ES-I3 (cell line): ENCODE measurements at regions not wholly inside any gene's neighbourhood (a gene's known extent, or its start where the extent isn't known, plus 50 kb on each side); places are given as distances from the start of the nearest gene placed in this dataset.

Experiments used
- H3K36me3 ChIP-seq: 2 replicates; pipeline ENCODE4 v1.6.1; 2013; ENCODE audit warnings: mild to moderate bottlenecking, low read length, control low read depth, moderate library complexity; ENCODE audit not compliant: insufficient read depth
- H3K4me1 ChIP-seq: 2 replicates; pipeline ENCODE4 v1.6.1; 2013; ENCODE audit warnings: mild to moderate bottlenecking, control low read depth, low read length; ENCODE audit not compliant: insufficient read depth
- H3K9ac ChIP-seq: 2 replicates; pipeline ENCODE4 v1.6.1; 2013; ENCODE audit warnings: low read depth, mild to moderate bottlenecking, low read length, moderate library complexity
- H3K9me3 ChIP-seq: 2 replicates; pipeline ENCODE4 v1.6.1; 2013; ENCODE audit warnings: mild to moderate bottlenecking, low read length, moderate library complexity; ENCODE audit not compliant: control insufficient read depth, insufficient read depth

DNA sequence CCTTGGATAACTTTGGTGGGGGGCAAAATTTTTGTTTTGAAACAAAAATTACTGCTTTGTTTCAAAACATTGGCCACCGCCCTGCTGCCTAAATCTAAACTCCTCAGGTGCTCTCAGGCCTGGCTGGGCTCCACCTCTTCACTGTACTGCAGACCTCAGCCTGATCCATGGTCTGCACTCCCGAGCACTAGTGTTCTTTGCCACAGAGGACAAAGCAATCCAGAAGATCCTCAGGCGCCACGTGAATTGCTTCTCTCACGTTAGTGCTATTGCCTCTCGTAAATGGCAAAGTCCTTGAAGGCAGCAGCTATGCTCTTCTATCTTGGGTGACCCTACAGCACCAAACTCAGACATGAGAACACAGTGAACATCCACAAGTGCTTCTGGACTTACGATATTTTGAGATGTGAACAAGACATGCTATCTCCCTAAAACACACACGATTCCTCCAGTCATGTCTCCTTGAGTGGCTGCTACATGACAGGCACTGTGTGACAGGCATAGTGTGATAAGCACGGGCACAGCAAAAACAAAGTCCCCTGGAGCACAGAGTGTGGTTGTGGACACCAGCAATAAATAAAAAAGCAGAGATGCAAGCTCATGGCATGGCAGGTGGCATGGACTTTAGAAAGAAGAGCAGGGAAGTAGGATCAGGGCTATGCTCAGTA is 582.1 kb upstream of the DPP6 start:
- Histone ChIP-seq H3K9ac (no peak overlapping the region), H3K36me3 (no peaks in the 10 kb centered on the region), H3K4me1 (no peaks in the 10 kb centered on the region), H3K9me3 (no peaks in the 10 kb centered on the region; the same call in 1 of the 2 replicates)

DNA sequence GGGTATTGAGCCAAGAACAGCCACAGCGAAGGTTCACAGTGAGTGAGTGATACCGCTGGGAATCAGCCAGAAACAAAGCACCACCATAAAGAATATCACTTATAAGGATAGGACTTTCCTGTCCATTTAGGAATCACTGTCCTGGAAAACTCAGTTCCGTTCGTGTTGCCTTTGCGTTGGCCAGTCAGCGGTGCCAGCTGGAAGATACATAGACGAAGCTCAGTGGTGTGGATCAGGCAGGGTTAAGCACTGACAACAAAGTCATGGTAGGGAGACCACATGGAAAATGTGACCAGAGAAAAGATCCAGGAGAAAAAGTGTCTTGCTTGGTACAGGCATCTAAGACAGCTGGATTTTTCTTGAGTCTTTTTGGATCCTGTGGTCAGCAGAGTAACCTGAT is 579.7 kb upstream of the DPP6 start:
- Histone ChIP-seq H3K36me3 (no peaks in the 10 kb centered on the region), H3K4me1 (no peaks in the 10 kb centered on the region), H3K9ac (no peak overlapping the region), H3K9me3 (no peaks in the 10 kb centered on the region)

DNA sequence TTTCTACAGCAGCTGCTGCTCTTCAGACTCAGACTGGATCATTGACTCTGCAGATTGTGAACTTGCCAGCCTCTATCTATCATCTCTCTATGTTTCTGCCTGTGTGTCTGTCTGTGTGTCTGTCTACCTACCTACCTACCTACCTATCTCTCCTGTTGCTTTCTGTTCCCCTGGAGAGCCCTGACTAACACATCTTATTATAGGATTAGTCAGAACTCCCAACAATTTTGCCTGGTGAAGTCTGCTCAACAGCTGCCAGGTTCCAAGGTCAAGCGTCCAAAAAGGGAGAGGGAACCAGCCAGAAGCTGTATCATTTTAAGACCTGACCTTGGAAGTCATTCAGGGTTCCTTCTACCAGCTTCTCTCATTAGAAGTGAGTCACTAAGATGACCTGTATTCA is 579.0 kb upstream of the DPP6 start:
- no peaks in the 10 kb centered on the region for H3K9me3 ChIP-seq
- 0 out of 2 replicates have a peak, but pooled peaks cover under 1% of the 10 kb centered on the region for H3K4me1 ChIP-seq
- no peaks in the 10 kb centered on the region for H3K36me3 ChIP-seq
- no peak overlapping the region for H3K9ac ChIP-seq

DNA sequence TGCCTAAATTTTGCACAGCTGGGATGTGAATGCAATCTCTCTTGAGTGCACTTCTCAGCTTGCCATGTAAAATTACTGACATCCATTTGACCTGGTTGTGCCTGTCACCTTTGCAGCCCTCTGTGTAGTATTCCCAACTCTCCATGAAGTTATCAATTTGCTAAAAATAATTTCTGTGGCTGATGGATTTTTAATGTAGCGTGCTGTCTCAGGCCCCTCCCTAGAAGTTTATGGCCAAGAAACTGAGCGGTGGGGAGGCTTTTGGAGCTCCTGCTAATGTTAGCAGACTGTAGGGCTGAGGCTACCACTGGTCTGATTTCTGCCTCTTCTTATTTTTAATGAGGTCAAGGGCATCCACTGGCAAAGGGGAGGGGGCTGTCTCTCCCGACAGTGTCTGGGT is 577.0 kb upstream of the DPP6 start:
- H3K9me3 ChIP-seq = no peaks in the 10 kb centered on the region
- H3K9ac ChIP-seq = no peak overlapping the region
- no peaks in the 10 kb centered on the region for H3K36me3 ChIP-seq
- H3K4me1 ChIP-seq = 0 out of 2 replicates have a peak, but pooled peaks cover 4% of the 10 kb centered on the region

DNA sequence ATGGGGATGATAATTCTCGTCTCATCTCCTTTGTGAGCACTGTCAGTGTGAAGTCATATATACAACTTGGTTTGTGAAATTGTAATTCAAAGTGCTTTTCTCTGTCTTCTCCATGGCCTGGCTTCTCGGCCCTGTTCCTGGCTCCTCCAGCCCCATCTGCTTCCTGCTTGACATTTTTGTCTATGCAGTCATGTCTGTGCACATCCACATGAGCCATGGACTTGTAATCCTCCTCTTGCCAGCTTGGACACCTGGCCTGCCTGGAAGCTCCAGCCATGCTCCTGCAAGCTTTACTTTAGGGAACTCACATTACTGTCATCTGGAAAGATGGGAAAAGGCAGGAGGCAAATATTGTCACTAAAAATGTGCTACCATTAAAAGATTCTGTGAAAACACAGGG is 576.0 kb upstream of the DPP6 start:
- Histone ChIP-seq H3K36me3 (no peaks in the 10 kb centered on the region), H3K9ac (no peak overlapping the region), H3K9me3 (no peaks in the 10 kb centered on the region), H3K4me1 (0 out of 2 replicates have a peak, but pooled peaks cover 4% of the 10 kb centered on the region)

DNA sequence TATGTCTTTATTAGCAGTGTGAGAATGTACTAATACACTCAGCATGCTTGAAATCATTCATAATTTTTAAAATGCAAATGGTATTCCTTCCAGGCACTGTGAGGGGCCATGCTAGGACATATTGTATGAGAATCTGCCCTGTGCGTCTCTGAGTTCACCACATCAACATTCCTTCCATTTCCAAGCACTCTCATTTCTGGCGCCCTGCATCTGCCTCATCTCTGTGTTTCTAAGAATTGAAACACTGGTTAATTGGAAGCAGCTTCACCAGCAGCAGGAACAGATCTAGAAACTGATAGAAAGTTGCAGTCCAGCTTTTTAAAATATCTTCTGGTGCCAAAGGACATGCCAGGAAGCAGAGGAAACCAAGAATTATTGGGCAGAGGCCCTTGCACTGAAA is 555.9 kb upstream of the DPP6 start:
- Histone ChIP-seq H3K36me3 (no peaks in the 10 kb centered on the region), H3K4me1 (no peaks in the 10 kb centered on the region), H3K9ac (no peak overlapping the region), H3K9me3 (no peaks in the 10 kb centered on the region)

DNA sequence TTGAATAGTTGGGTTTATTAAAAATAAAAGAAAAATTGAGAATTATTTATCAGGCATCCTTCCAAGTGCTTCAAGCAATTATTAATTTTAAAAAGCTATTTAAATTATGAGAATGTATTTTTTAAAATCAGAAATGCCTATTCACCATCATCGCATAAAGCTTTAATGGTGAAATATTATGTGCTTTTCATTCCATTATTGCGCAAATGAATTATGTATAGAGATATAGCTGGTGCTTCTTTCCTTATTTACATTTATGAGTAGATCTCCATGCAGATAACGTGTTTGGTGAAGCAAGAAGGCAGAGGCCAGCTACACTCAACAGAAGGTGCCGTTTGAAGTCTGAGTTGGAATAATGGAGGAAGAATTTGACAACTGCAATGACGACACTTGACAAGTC is 549.1 kb upstream of the DPP6 start:
- Histone ChIP-seq H3K9me3 (no peaks in the 10 kb centered on the region), H3K4me1 (no peaks in the 10 kb centered on the region), H3K9ac (no peak overlapping the region), H3K36me3 (no peaks in the 10 kb centered on the region)

DNA sequence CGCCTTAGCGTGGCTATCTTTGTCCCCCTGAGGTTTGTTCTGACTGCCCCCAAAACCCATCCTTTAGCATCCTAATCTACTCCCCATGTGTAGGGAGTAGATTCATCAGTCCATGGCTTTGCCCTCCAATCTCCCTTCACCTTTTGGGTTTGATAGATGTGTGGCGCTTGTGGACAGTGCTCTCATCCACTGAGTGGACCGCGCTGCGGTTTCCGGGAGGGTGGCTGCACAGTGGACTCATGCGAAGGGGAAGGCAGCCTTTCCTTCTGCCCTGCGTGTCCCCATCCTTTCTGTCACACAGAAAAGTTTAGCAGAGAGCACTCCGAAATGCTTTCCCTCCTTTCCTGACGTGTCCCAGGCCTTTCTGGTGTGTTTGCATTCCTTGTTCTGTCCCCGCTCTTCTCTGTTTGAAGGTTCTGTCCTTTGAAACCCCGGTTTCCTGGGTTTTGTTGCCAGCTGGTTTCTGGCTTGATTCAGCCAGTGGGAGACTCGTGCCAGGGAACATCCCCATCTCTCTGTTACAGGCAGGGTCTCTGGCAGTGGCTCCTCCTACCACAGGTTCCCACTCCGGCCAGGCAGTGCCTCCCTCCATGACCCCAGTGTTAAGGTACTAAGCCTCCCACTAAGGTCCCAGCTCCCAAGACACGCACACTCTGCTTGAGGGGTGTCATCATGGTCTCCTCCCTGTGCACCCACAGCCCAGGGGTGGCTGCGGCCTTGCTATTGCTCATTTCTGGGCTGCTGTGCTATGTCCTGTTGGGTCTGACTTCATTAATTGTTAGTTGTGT is 547.7 kb upstream of the DPP6 start:
- Histone ChIP-seq H3K4me1 (no peaks in the 10 kb centered on the region), H3K9ac (no peak overlapping the region), H3K9me3 (no peaks in the 10 kb centered on the region), H3K36me3 (no peaks in the 10 kb centered on the region)

DNA sequence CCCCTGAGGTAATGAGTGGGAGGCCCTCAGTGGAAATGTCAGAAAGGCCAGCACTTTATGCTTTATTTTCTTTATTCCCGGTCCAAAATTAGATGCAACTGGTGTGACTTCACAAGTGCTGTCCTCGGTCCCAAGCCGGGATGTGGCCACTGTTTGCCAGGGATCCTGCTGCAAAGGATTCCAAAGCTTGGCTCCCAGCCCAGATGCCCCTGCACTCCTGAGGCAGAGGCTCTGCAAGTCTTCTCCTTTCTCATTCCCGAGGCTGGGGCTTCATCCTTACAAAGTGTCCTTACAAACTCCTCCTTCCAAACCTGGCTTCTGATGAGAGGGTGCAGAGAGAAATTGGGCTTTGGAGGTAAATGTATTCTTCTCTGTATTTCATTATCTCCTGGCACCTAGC is 544.3 kb upstream of the DPP6 start:
- no peaks in the 10 kb centered on the region for H3K9me3 ChIP-seq
- H3K36me3 ChIP-seq = no peaks in the 10 kb centered on the region
- no peak overlapping the region for H3K9ac ChIP-seq
- no peaks in the 10 kb centered on the region for H3K4me1 ChIP-seq

DNA sequence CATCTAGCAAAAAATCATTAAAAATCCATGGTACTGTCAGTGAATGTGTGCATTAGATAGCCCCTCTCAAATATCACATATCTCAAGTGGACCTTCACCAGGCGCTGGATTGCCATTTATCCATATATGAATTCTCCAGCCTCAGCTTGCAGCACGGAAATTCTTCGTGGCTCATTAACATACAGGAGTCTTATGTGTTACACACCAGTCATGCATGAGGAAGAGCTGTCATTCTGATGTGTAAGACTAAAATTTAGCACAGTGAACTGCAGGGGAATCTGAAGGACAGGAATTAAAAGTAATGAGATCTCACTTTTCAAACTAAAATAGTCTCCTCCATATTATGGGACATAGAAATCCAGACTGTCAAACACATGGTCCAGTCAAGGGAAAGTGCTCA is 542.4 kb upstream of the DPP6 start:
- H3K9me3 ChIP-seq = no peaks in the 10 kb centered on the region
- H3K36me3 ChIP-seq = no peaks in the 10 kb centered on the region
- H3K9ac ChIP-seq = no peak overlapping the region
- no peaks in the 10 kb centered on the region for H3K4me1 ChIP-seq

DNA sequence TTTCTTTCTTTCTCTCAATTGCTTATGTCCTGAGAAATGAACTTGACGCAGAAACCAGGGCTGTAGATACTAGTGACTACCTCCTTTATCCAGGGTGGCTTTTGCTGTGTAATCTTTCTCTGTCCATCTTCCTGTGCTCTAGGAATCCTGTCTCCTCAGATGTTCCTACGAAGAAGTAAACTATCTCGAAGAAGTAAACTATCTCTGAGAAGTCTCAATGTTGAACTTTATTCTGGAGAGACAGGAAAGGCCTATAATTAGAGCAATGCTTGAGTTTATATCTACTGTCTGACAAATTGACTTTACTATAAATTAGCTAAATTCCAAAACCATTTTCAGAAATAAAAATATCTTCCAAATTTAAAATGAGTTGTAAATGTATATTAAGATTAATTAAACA is 541.5 kb upstream of the DPP6 start:
- no peaks in the 10 kb centered on the region for H3K4me1 ChIP-seq
- H3K9ac ChIP-seq = no peak overlapping the region
- H3K36me3 ChIP-seq = no peaks in the 10 kb centered on the region
- no peaks in the 10 kb centered on the region for H3K9me3 ChIP-seq

DNA sequence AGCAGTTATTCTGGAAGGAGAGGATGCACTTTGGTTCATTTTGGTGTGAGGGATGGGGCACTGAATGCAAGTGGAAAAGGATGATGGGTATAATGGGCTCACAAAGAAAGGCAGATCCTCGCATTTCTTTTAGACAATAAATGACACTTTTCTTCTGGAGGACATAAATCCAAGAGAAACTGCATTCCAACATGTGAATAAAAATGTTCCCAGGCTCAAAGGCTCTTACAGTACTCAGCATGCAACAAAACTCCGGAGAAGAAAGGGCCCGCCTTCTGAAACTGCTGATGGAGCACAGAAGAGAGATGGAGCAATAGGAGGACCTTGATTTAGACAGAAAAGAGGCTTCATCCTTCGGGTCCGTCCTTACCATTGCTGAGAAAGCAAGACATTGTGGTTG is 538.2 kb upstream of the DPP6 start:
- H3K36me3 ChIP-seq = no peaks in the 10 kb centered on the region
- H3K4me1 ChIP-seq = no peaks in the 10 kb centered on the region
- H3K9ac ChIP-seq = no peak overlapping the region
- H3K9me3 ChIP-seq = no peaks in the 10 kb centered on the region

DNA sequence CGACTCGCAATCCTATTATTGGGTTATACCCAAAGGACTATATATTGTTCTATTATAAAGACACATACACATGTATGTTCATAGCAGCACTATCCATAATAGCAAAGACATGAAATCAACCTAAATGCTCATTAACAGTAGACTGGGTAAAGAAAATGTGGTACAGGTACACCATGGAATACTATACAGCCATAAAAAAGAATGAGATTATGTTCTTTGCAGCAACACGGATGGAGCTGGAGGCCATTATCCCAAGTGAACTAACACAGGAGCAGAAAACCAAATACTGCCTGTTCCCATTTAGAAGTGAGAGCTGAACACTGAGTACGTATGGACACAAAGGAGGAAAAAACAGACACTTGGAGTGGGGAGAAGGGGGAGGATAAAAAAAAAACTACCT is 536.8 kb upstream of the DPP6 start:
- Histone ChIP-seq H3K9me3 (no peaks in the 10 kb centered on the region), H3K9ac (no peak overlapping the region), H3K36me3 (no peaks in the 10 kb centered on the region), H3K4me1 (no peaks in the 10 kb centered on the region)

DNA sequence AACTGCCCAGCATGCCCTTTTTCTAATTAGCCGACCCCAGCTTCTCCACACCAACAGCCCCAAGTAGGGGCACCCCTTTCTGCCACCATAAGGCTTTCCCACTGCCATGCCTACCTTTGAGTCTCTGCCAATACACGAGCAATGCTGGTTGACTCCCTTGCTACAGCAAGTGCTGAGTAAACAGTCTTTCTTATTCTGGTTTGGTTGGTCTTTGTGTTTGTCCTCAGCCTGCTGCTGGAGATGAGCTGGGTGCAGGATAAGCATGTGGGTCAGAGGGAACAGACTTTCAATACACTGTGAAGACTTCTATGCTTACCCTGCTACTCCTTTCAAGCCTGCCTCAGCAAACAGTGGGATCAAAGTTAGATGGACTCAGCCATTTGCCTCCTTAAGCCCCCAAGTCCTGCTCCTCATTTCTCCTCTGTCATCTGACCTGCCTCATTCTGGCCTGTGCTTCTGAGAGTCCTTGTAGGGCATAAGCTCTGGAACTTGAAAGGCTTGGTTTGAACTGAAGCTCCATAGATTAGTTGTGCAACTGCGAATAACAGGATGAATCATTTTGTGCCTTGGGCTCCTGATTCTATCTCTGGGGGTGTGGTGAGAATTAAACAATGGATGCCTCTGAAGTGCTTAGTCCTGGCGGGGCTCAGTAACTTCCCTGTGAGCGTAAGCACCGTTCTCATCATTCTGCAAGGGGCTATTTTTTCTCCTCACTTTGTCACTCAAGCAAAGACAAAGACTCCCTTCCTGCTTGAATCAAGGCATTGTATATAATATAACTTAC is 533.8 kb upstream of the DPP6 start:
- no peaks in the 10 kb centered on the region for H3K36me3 ChIP-seq
- no peak overlapping the region for H3K9ac ChIP-seq
- H3K4me1 ChIP-seq = no peaks in the 10 kb centered on the region
- H3K9me3 ChIP-seq = no peaks in the 10 kb centered on the region

DNA sequence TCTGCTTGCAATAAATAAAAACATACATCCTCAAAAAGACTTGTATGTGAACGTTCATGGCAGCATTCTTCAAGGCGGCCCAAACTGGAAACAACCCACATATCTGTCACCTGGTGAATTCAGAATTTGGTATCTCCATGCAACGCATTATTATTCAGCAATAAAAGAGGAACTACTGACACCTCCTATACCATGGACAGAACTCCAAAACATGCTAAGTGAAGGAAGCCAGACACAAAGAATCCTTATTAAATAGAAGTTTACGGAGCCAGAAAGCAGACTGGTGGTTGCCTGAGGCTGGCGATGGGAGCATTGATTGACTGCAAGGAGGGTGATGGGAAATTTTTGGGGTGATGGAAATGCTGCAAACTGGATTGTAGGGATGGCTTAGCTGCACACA is 530.8 kb upstream of the DPP6 start:
- no peaks in the 10 kb centered on the region for H3K36me3 ChIP-seq
- no peaks in the 10 kb centered on the region for H3K9me3 ChIP-seq

More for the DNA sequence above, 530.8 kb upstream of the DPP6 start:
- Histone ChIP-seq H3K9ac (no peak overlapping the region), H3K4me1 (no peaks in the 10 kb centered on the region)
